ENCODE measurements at regions not wholly inside any gene's neighbourhood (a gene's known extent, or its start where the extent isn't known, plus 50 kb on each side); places are given as distances from the start of the nearest gene placed in this dataset.
A peak's percentile ranks its signal among the peaks of the same experiment; 100 is the strongest.
"Not testable (repeated sequence)": the region's sequence is repeated elsewhere in the genome, so short reads cannot be mapped to it uniquely, and the experiment has no call there.

- no peaks in the 10 kb centered on the region for H3K36me3 ChIP-seq (ENCODE audit: low read depth)
- H3K4me3 ChIP-seq, result no peak overlapping the region
- no peaks in the 10 kb centered on the region for H3K9me3 ChIP-seq
- DNase-seq (no peak), ATAC-seq (no peak)
- TF ChIP-seq CTCF (IDR thresholded peaks at IDR 0.05), result no peak
- H3K4me1 ChIP-seq (ENCODE audit: low read depth), result no peaks in the 10 kb centered on the region
- intact Hi-C loops (cut with DNase I, micrococcal nuclease), result no loop called here
Observed at GRCh38 chr3:106529738-106530137, 660.9 kb upstream of the CBLB start.

GRCh38 chr3:106530367-106530766 lies 661.6 kb upstream of the CBLB start:
- ATAC-seq (no peak), DNase-seq (no peak)
- Histone ChIP-seq H3K9me3 (no peaks in the 10 kb centered on the region), H3K4me1 (ENCODE audit: low read depth) (no peaks in the 10 kb centered on the region), H3K4me3 (no peak overlapping the region), H3K36me3 (ENCODE audit: low read depth) (no peaks in the 10 kb centered on the region)
- intact Hi-C loops (cut with DNase I, micrococcal nuclease), result no loop called here
- no peak for TF ChIP-seq CTCF (IDR thresholded peaks at IDR 0.05)

- H3K4me3 ChIP-seq; intact Hi-C loops (cut with DNase I, micrococcal nuclease); ATAC-seq; DNase-seq; H3K36me3 ChIP-seq (ENCODE audit: low read depth); H3K9me3 ChIP-seq; H3K4me1 ChIP-seq (ENCODE audit: low read depth): not testable (repeated sequence)
Observed at GRCh38 chr3:106531771-106532329, 663.0 kb upstream of the CBLB start.

- ATAC-seq, result no peak
- H3K4me1 ChIP-seq (ENCODE audit: low read depth), result no peaks in the 10 kb centered on the region
- DNase-seq, result no peak
- no peaks in the 10 kb centered on the region for H3K9me3 ChIP-seq
- H3K36me3 ChIP-seq (ENCODE audit: low read depth), result no peaks in the 10 kb centered on the region
- intact Hi-C loops (cut with DNase I, micrococcal nuclease), result no loop called here
- H3K4me3 ChIP-seq, result no peak overlapping the region
- TF ChIP-seq CTCF (IDR thresholded peaks at IDR 0.05), result no peak
Observed at GRCh38 chr3:106533093-106533787, 664.4 kb upstream of the CBLB start.

- Histone ChIP-seq H3K4me3 (no peak overlapping the region), H3K9me3 (no peaks in the 10 kb centered on the region), H3K36me3 (ENCODE audit: low read depth) (no peaks in the 10 kb centered on the region), H3K4me1 (ENCODE audit: low read depth) (no peaks in the 10 kb centered on the region)
- ATAC-seq (no peak), DNase-seq (no peak)
- no peak for TF ChIP-seq CTCF (IDR thresholded peaks at IDR 0.05)
- intact Hi-C loops (cut with DNase I, micrococcal nuclease), result no loop called here
Observed at GRCh38 chr3:106533788-106534160, 665.0 kb upstream of the CBLB start.

GRCh38 chr3:106534206-106534605 lies 665.4 kb upstream of the CBLB start:
- Histone ChIP-seq H3K36me3 (ENCODE audit: low read depth) (no peaks in the 10 kb centered on the region), H3K4me1 (ENCODE audit: low read depth) (no peaks in the 10 kb centered on the region), H3K9me3 (no peaks in the 10 kb centered on the region), H3K4me3 (no peak overlapping the region)
- intact Hi-C loops (cut with DNase I, micrococcal nuclease), result no loop called here
- TF ChIP-seq CTCF (IDR thresholded peaks at IDR 0.05), result no peak
- peak; percentile 47 for ATAC-seq
- peak in 1 of 3 donors; percentile 13 for DNase-seq

Data from mucosa of descending colon (tissue), 3 donors.